Neural cell (in vitro differentiated cells): ENCODE measurements at regions not wholly inside any gene's neighbourhood (a gene's known extent, or its start where the extent isn't known, plus 50 kb on each side); places are given as distances from the start of the nearest gene placed in this dataset.
A peak's percentile ranks its signal among the peaks of the same experiment; 100 is the strongest.

Experiments
- H2AFZ ChIP-seq: fragments of 200-600, 300-800 bp; sonication (generic), shearing (Covaris generic); 2 replicates; pipeline ENCODE4 v1.6.0; 2014; ENCODE audit warnings: low read depth, mild to moderate bottlenecking, antibody characterized with exemption, low read length, moderate library complexity
- H3F3A ChIP-seq: fragments of 200-600 bp; shearing (Covaris generic); 2 replicates; pipeline ENCODE4 v1.6.1; 2016; ENCODE audit warnings: mild to moderate bottlenecking, moderate library complexity, mixed read lengths, antibody characterized with exemption, low read length; ENCODE audit not compliant: insufficient read depth, poor library complexity, severe bottlenecking
- H3K27ac ChIP-seq: fragments of 200-600, 300-800 bp; sonication (generic), shearing (Covaris generic); 2 replicates; pipeline ENCODE4 v1.5.1; 2014; ENCODE audit warnings: mild to moderate bottlenecking, low read length, moderate library complexity
- H3K27me3 ChIP-seq: fragments of 300-800, 200-600 bp; sonication (generic), shearing (Covaris generic); 2 replicates; pipeline ENCODE4 v1.6.0; 2014; ENCODE audit warnings: mild to moderate bottlenecking, low read depth, low read length, moderate library complexity; ENCODE audit not compliant: insufficient read depth
- H3K36me3 ChIP-seq: fragments of 300-800, 200-600 bp; sonication (generic), shearing (Covaris generic); 2 replicates; pipeline ENCODE4 v1.5.1; 2014; ENCODE audit warnings: mild to moderate bottlenecking, antibody characterized with exemption, low read length, moderate library complexity; ENCODE audit not compliant: insufficient read depth
- H3K4me2 ChIP-seq: fragments of 300-800, 200-600 bp; sonication (generic), shearing (Covaris generic); 2 replicates; pipeline ENCODE4 v1.6.0; 2014; ENCODE audit warnings: mild to moderate bottlenecking, low read length
- H3K4me3 ChIP-seq: fragments of 300-800, 200-600 bp; sonication (generic), shearing (Covaris generic); 2 replicates; pipeline ENCODE4 v1.5.1; 2014; ENCODE audit warnings: mild to moderate bottlenecking, low read length, moderate library complexity
- H3K79me2 ChIP-seq: fragments of 200-600 bp; shearing (Covaris generic); replicated peaks from 2 replicates; pipeline ENCODE4 v1.6.0; 2014; ENCODE audit warnings: mild to moderate bottlenecking, low read length, moderate library complexity; ENCODE audit not compliant: insufficient read depth
- H3K9ac ChIP-seq: fragments of 300-800, 200-600 bp; sonication (generic), shearing (Covaris generic); 2 replicates; pipeline ENCODE4 v1.6.1; 2016; ENCODE audit warnings: mild to moderate bottlenecking, low read length, mixed read lengths
- H3K9me2 ChIP-seq: fragments of 200-600 bp; shearing (Covaris generic); 2 replicates; pipeline ENCODE4 v1.6.1; 2016; ENCODE audit warnings: mild to moderate bottlenecking, low read length, mixed read lengths; ENCODE audit not compliant: insufficient read depth
- H3K9me3 ChIP-seq: fragments of 200-600, 300-800 bp; sonication (generic), shearing (Covaris generic); 2 replicates; pipeline ENCODE4 v1.6.1; 2016; ENCODE audit warnings: mild to moderate bottlenecking, mixed run types, low read length, moderate library complexity, mixed read lengths
- H4K20me1 ChIP-seq: fragments of 200-600 bp; shearing (Covaris generic); 2 replicates; pipeline ENCODE4 v1.6.1; 2016; ENCODE audit warnings: mild to moderate bottlenecking, mixed run types; ENCODE audit not compliant: insufficient read depth
- EP300 ChIP-seq: fragments of 450-650 bp; conservative IDR thresholded peaks from 2 replicates; pipeline ENCODE4 v1.6.1; 2014; ENCODE audit warnings: antibody characterized with exemption, mild to moderate bottlenecking, moderate library complexity; ENCODE audit not compliant: poor library complexity, severe bottlenecking
- EZH2 ChIP-seq: fragments of 200-600, 300-800 bp; shearing (Covaris generic), sonication (generic); IDR thresholded peaks from 2 replicates; pipeline ENCODE4 v1.6.1; 2014; ENCODE audit warnings: antibody characterized with exemption, low read length, borderline replicate concordance, mild to moderate bottlenecking; ENCODE audit not compliant: insufficient read depth, poor library complexity, severe bottlenecking
- MXI1 ChIP-seq: fragments of 450-650 bp; conservative IDR thresholded peaks from 2 replicates; pipeline ENCODE4 v1.6.1; 2014; ENCODE audit warnings: antibody characterized with exemption, mild to moderate bottlenecking; ENCODE audit not compliant: poor library complexity, severe bottlenecking
- POLR2AphosphoS5 ChIP-seq: IDR thresholded peaks from 2 replicates; pipeline ENCODE4 v1.6.1; 2012
- RAD21 ChIP-seq: fragments of 450-650 bp; conservative IDR thresholded peaks from 2 replicates; pipeline ENCODE4 v1.6.1; 2014; ENCODE audit warnings: antibody characterized with exemption, mild to moderate bottlenecking, moderate library complexity
- REST ChIP-seq: IDR thresholded peaks from 2 replicates; pipeline ENCODE4 v1.6.1; 2012; ENCODE audit warnings: borderline replicate concordance
- SMC3 ChIP-seq: fragments of 450-650 bp; conservative IDR thresholded peaks from 2 replicates; pipeline ENCODE4 v1.6.1; 2014; ENCODE audit warnings: antibody characterized with exemption, mild to moderate bottlenecking, moderate library complexity; ENCODE audit not compliant: poor library complexity
- TAF1 ChIP-seq: IDR thresholded peaks from 2 replicates; pipeline ENCODE4 v1.6.1; 2012; ENCODE audit warnings: low read depth
- TF ChIP-seq, protein P1 (sequence below): fragments of 450-650 bp; IDR thresholded peaks from 2 replicates; pipeline ENCODE4 v1.5.1; 2014; ENCODE audit warnings: antibody characterized with exemption, mild to moderate bottlenecking, moderate library complexity; ENCODE audit not compliant: poor library complexity, severe bottlenecking

- H3K27ac ChIP-seq = no peak overlapping the region
- no peaks in the 10 kb centered on the region for H3F3A ChIP-seq
- no peaks in the 10 kb centered on the region for H4K20me1 ChIP-seq
- no peaks in the 10 kb centered on the region for H3K9me3 ChIP-seq
- H2AFZ ChIP-seq = no peak overlapping the region
- H3K4me3 ChIP-seq = no peak overlapping the region
- H3K9me2 ChIP-seq = no peaks in the 10 kb centered on the region
- no peaks in the 10 kb centered on the region for H3K36me3 ChIP-seq
- H3K4me2 ChIP-seq = no peak overlapping the region
- no peaks in the 10 kb centered on the region for H3K27me3 ChIP-seq
- no peak overlapping the region for H3K9ac ChIP-seq
- TF ChIP-seq RAD21 = peak; percentile 31
- TF ChIP-seq REST = no peak
- TF ChIP-seq MXI1 = no peak
- TF ChIP-seq, protein P1, sequence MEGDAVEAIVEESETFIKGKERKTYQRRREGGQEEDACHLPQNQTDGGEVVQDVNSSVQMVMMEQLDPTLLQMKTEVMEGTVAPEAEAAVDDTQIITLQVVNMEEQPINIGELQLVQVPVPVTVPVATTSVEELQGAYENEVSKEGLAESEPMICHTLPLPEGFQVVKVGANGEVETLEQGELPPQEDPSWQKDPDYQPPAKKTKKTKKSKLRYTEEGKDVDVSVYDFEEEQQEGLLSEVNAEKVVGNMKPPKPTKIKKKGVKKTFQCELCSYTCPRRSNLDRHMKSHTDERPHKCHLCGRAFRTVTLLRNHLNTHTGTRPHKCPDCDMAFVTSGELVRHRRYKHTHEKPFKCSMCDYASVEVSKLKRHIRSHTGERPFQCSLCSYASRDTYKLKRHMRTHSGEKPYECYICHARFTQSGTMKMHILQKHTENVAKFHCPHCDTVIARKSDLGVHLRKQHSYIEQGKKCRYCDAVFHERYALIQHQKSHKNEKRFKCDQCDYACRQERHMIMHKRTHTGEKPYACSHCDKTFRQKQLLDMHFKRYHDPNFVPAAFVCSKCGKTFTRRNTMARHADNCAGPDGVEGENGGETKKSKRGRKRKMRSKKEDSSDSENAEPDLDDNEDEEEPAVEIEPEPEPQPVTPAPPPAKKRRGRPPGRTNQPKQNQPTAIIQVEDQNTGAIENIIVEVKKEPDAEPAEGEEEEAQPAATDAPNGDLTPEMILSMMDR = peak; percentile 29
- TF ChIP-seq TAF1 = no peak
- TF ChIP-seq SMC3 = peak; percentile 35
- no peaks in the 10 kb centered on the region for H3K79me2 ChIP-seq
Observed at GRCh38 chr3:72265256-72266015, 480.5 kb upstream of the PROK2 start.

DNA sequence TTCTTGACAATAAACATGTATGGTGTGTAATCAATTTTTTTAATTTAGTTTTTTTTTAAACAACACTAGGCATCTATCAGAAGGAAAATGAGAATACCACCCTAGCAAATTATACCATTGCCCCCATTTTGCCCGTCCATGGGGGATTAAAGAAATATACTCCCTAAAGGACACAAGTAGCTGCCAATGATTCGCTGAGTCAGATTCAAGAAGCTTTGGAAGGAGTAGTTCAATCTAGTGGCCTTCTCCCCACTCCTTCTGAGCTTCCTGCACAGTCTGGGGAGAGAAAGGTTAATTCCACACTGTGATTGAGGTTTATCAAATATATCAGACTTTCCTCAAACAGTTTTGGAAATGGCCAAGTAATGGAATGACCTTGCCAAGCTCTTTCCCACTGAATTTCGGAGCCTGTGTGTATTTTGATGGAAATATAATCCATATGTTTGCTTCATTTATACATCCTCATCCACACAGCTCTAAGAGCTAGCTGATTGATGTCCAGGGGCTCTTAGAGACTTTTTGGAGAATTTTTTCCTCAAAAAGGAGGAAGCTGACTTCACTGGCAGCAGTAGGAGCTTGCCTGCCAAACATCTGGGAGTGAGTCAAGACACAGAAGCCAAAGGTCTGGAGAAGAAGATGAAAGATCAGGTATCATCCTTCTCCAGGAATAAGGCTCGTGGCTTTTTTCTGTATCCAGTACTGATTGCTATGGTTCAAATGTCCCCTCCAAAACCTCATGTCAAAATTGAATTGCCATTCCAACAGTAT lies 478.5 kb upstream of the PROK2 start:
- TF ChIP-seq SMC3 (no peak), POLR2AphosphoS5 (no peak), MXI1 (no peak), RAD21 (no peak), TAF1 (no peak), REST (no peak), EZH2 (no peak), EP300 (no peak)
- TF ChIP-seq, protein P1 = no peak
- H3F3A ChIP-seq = no peaks in the 10 kb centered on the region

More for the DNA sequence above, 478.5 kb upstream of the PROK2 start:
- Histone ChIP-seq H3K9me3 (no peaks in the 10 kb centered on the region), H3K27me3 (no peaks in the 10 kb centered on the region), H3K79me2 (no peaks in the 10 kb centered on the region), H4K20me1 (no peaks in the 10 kb centered on the region), H3K27ac (no peak overlapping the region), H3K36me3 (no peaks in the 10 kb centered on the region), H3K9ac (no peak overlapping the region), H3K9me2 (no peaks in the 10 kb centered on the region), H2AFZ (no peak overlapping the region), H3K4me2 (no peak overlapping the region), H3K4me3 (no peak overlapping the region)
